ENCODE measurements at regions not wholly inside any gene's neighbourhood (a gene's known extent, or its start where the extent isn't known, plus 50 kb on each side); places are given as distances from the start of the nearest gene placed in this dataset.

GRCh38 chr17:74062234-74062633 is 141.2 kb upstream of the RPL38 start:
- Histone ChIP-seq H3K27ac (no peak overlapping the region), H3K36me3 (no peaks in the 10 kb centered on the region), H3K4me3 (ENCODE audit: low read depth, low read length) (no peak overlapping the region), H3K9me3 (ENCODE audit: severe bottlenecking) (peaks cover under 1% of the 10 kb centered on the region), H3K27me3 (ENCODE audit: insufficient read depth, low read depth, severe bottlenecking) (no peaks in the 10 kb centered on the region)
- DNase-seq: no peak
- TF ChIP-seq CTCF (IDR thresholded peaks at IDR 0.05; ENCODE audit: low read depth, low read length): no peak

GRCh38 chr17:74063439-74063838 is 140.0 kb upstream of the RPL38 start:
- Histone ChIP-seq H3K4me3 (ENCODE audit: low read depth, low read length) (no peak overlapping the region), H3K27me3 (ENCODE audit: insufficient read depth, low read depth, severe bottlenecking) (no peaks in the 10 kb centered on the region), H3K36me3 (no peaks in the 10 kb centered on the region), H3K9me3 (ENCODE audit: severe bottlenecking) (no peaks in the 10 kb centered on the region), H3K27ac (no peak overlapping the region)
- TF ChIP-seq CTCF (IDR thresholded peaks at IDR 0.05; ENCODE audit: low read depth, low read length): no peak
- DNase-seq: no peak

GRCh38 chr17:74070374-74070773 is 133.1 kb upstream of the RPL38 start:
- DNase-seq: no peak
- Histone ChIP-seq H3K9me3 (ENCODE audit: severe bottlenecking) (peaks cover 11% of the 10 kb centered on the region), H3K27ac (no peak overlapping the region), H3K27me3 (ENCODE audit: insufficient read depth, low read depth, severe bottlenecking) (no peaks in the 10 kb centered on the region), H3K36me3 (no peaks in the 10 kb centered on the region), H3K4me3 (ENCODE audit: low read depth, low read length) (no peak overlapping the region)
- TF ChIP-seq CTCF (IDR thresholded peaks at IDR 0.05; ENCODE audit: low read depth, low read length): peak; percentile 43; the same call in 1 of the 2 replicates

GRCh38 chr17:74070998-74071679 is 132.3 kb upstream of the RPL38 start:
- DNase-seq: no peak
- Histone ChIP-seq H3K27ac (no peak overlapping the region), H3K4me3 (ENCODE audit: low read depth, low read length) (no peak overlapping the region), H3K27me3 (ENCODE audit: insufficient read depth, low read depth, severe bottlenecking) (no peaks in the 10 kb centered on the region), H3K36me3 (no peaks in the 10 kb centered on the region), H3K9me3 (ENCODE audit: severe bottlenecking) (peaks cover 11% of the 10 kb centered on the region)
- no peak for TF ChIP-seq CTCF (IDR thresholded peaks at IDR 0.05; ENCODE audit: low read depth, low read length)

- TF ChIP-seq CTCF (IDR thresholded peaks at IDR 0.05; ENCODE audit: low read depth, low read length): no peak
- DNase-seq: no peak
- H3K9me3 ChIP-seq (ENCODE audit: severe bottlenecking): peaks cover 13% of the 10 kb centered on the region
- H3K27me3 ChIP-seq (ENCODE audit: insufficient read depth, low read depth, severe bottlenecking): no peaks in the 10 kb centered on the region
- no peak overlapping the region for H3K27ac ChIP-seq
- H3K36me3 ChIP-seq: no peaks in the 10 kb centered on the region
- no peak overlapping the region for H3K4me3 ChIP-seq (ENCODE audit: low read depth, low read length)
Observed at GRCh38 chr17:74072340-74072739, 131.1 kb upstream of the RPL38 start.

- no peak for DNase-seq
- H3K27ac ChIP-seq: no peak overlapping the region
- TF ChIP-seq CTCF (IDR thresholded peaks at IDR 0.05; ENCODE audit: low read depth, low read length): no peak
- peaks cover 13% of the 10 kb centered on the region for H3K9me3 ChIP-seq (ENCODE audit: severe bottlenecking)
- no peaks in the 10 kb centered on the region for H3K36me3 ChIP-seq
- no peaks in the 10 kb centered on the region for H3K27me3 ChIP-seq (ENCODE audit: insufficient read depth, low read depth, severe bottlenecking)
- H3K4me3 ChIP-seq (ENCODE audit: low read depth, low read length): no peak overlapping the region
Observed at GRCh38 chr17:74076446-74076845, 127.0 kb upstream of the RPL38 start.
